ENCODE measurements at regions not wholly inside any gene's neighbourhood (a gene's known extent, or its start where the extent isn't known, plus 50 kb on each side); places are given as distances from the start of the nearest gene placed in this dataset.

GRCh38 chrX:123083924-123084323 is 100.2 kb upstream of the GRIA3 start:
- no peaks in the 10 kb centered on the region for H3K4me1 Mint-ChIP-seq
- H3K27me3 Mint-ChIP-seq (ENCODE audit: low read depth) = no peaks in the 10 kb centered on the region

GRCh38 chrX:123084797-123085196 is 99.3 kb upstream of the GRIA3 start:
- H3K9me3 Mint-ChIP-seq = peaks cover 18% of the 10 kb centered on the region

More at GRCh38 chrX:123083924-123084323, 100.2 kb upstream of the GRIA3 start:
- no peak overlapping the region for H3K4me3 Mint-ChIP-seq
- no peak for TF ChIP-seq CTCF (conservative IDR thresholded peaks at IDR 0.05)
- H3K27ac Mint-ChIP-seq (ENCODE audit: unreplicated experiment) = no peak overlapping the region
- H3K36me3 Mint-ChIP-seq (ENCODE audit: low read depth) = no peaks in the 10 kb centered on the region
- H3K9me3 Mint-ChIP-seq = peaks cover 18% of the 10 kb centered on the region
- DNase-seq (ENCODE audit: low read depth, low spot score) = no peak

GRCh38 chrX:123085311-123085940 is 98.7 kb upstream of the GRIA3 start:
- Mint-ChIP-seq H3K4me3 (no peak overlapping the region), H3K27me3 (ENCODE audit: low read depth) (no peaks in the 10 kb centered on the region), H3K27ac (ENCODE audit: unreplicated experiment) (no peak overlapping the region), H3K4me1 (no peaks in the 10 kb centered on the region), H3K9me3 (peaks cover 18% of the 10 kb centered on the region), H3K36me3 (ENCODE audit: low read depth) (no peaks in the 10 kb centered on the region)
- TF ChIP-seq CTCF (conservative IDR thresholded peaks at IDR 0.05) = no peak
- DNase-seq (ENCODE audit: low read depth, low spot score) = no peak

More at GRCh38 chrX:123084797-123085196, 99.3 kb upstream of the GRIA3 start:
- no peak for TF ChIP-seq CTCF (conservative IDR thresholded peaks at IDR 0.05)
- Mint-ChIP-seq H3K27me3 (ENCODE audit: low read depth) (no peaks in the 10 kb centered on the region), H3K4me3 (no peak overlapping the region), H3K27ac (ENCODE audit: unreplicated experiment) (no peak overlapping the region), H3K36me3 (ENCODE audit: low read depth) (no peaks in the 10 kb centered on the region), H3K4me1 (no peaks in the 10 kb centered on the region)
- no peak for DNase-seq (ENCODE audit: low read depth, low spot score)

GRCh38 chrX:123086768-123087167 is 97.3 kb upstream of the GRIA3 start:
- TF ChIP-seq CTCF (conservative IDR thresholded peaks at IDR 0.05) = no peak
- no peaks in the 10 kb centered on the region for H3K36me3 Mint-ChIP-seq (ENCODE audit: low read depth)
- peaks cover 17% of the 10 kb centered on the region for H3K9me3 Mint-ChIP-seq
- no peaks in the 10 kb centered on the region for H3K4me1 Mint-ChIP-seq
- no peaks in the 10 kb centered on the region for H3K27me3 Mint-ChIP-seq (ENCODE audit: low read depth)
- no peak overlapping the region for H3K27ac Mint-ChIP-seq (ENCODE audit: unreplicated experiment)
- no peak for DNase-seq (ENCODE audit: low read depth, low spot score)
- H3K4me3 Mint-ChIP-seq = no peak overlapping the region

- Mint-ChIP-seq H3K4me3 (no peak overlapping the region), H3K4me1 (no peaks in the 10 kb centered on the region), H3K27me3 (ENCODE audit: low read depth) (no peaks in the 10 kb centered on the region), H3K27ac (ENCODE audit: unreplicated experiment) (no peak overlapping the region), H3K36me3 (ENCODE audit: low read depth) (no peaks in the 10 kb centered on the region), H3K9me3 (peaks cover 14% of the 10 kb centered on the region)
- DNase-seq (ENCODE audit: low read depth, low spot score) = no peak
- no peak for TF ChIP-seq CTCF (conservative IDR thresholded peaks at IDR 0.05)
Measured at GRCh38 chrX:123087326-123087725, 96.8 kb upstream of the GRIA3 start.

Data from neural crest cell (in vitro differentiated cells).